GM19239 (cell line): ENCODE measurements at regions not wholly inside any gene's neighbourhood (a gene's known extent, or its start where the extent isn't known, plus 50 kb on each side); places are given as distances from the start of the nearest gene placed in this dataset.
A peak's percentile ranks its signal among the peaks of the same experiment; 100 is the strongest.

ENCODE experiments used
- DNase-seq: peaks from one replicate; pipeline ENCODE4 v3.0.0; 2011; ENCODE audit warnings: low spot score; ENCODE audit not compliant: insufficient read length
- FAIRE-seq: peaks from 2 replicates; lab custom pipeline; 2011; peaks lifted over from hg19 to GRCh38; lab: Jason Lieb, UNC

- no peak for DNase-seq
Measured at GRCh38 chr6:14860774-14861173, 385.1 kb upstream of the JARID2 start.

GRCh38 chr6:14861491-14861943 is 384.4 kb upstream of the JARID2 start:
- FAIRE-seq (no peak), DNase-seq (no peak)

More at GRCh38 chr6:14860774-14861173, 385.1 kb upstream of the JARID2 start:
- FAIRE-seq: no peak

GRCh38 chr6:14862845-14863244 is 383.0 kb upstream of the JARID2 start:
- no peak for FAIRE-seq
- no peak for DNase-seq

- DNase-seq (no peak), FAIRE-seq (no peak)
Measured at GRCh38 chr6:14863902-14864850, 381.7 kb upstream of the JARID2 start.

- no peak for FAIRE-seq
- DNase-seq: no peak
Measured at GRCh38 chr6:14865531-14866100, 380.3 kb upstream of the JARID2 start.

- DNase-seq (no peak), FAIRE-seq (no peak)
Measured at GRCh38 chr6:14867802-14868201, 378.1 kb upstream of the JARID2 start.

DNA sequence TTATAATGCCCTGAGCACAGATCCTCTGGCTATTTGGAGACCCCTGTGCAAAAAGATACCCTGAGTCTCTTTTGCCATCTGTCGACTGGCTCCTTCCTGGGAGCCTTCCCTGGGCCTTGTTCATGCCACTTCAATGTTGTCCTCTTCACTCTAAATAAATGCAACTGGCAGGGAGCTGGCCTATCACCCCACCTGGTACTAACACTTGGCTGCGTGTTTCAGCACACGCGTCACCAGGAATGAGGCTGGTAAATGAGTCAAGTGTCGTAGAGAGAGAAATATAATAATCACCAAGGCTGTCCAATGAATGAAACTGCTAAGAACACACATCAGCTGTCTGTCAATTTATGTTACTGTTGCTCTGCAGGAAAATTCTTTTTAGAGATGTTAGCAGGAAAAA is 374.6 kb upstream of the JARID2 start:
- no peak for DNase-seq
- FAIRE-seq: no peak

DNA sequence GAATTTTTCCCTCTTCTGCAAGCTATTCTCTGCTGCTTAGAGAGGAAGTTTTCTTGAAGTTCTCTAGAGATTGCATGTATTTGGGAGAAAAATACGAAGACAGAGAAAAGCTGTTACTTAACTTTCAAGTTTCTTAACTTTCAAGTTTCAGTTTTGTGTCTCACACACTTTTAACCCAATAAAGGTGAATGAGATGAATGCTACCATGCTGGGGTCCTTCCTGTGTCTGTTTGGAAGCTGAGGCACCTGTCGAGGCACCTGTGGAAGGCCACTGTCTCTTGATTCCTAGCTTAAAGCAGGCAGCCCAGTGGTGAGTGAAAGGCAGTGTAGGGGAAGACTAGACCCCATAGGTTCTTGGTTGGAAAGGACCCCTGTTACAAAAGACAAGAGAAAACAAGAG is 372.8 kb upstream of the JARID2 start:
- DNase-seq (no peak), FAIRE-seq (peak; percentile 91)

- FAIRE-seq (no peak), DNase-seq (no peak)
Measured at GRCh38 chr6:14873781-14874441, 372.0 kb upstream of the JARID2 start.

DNA sequence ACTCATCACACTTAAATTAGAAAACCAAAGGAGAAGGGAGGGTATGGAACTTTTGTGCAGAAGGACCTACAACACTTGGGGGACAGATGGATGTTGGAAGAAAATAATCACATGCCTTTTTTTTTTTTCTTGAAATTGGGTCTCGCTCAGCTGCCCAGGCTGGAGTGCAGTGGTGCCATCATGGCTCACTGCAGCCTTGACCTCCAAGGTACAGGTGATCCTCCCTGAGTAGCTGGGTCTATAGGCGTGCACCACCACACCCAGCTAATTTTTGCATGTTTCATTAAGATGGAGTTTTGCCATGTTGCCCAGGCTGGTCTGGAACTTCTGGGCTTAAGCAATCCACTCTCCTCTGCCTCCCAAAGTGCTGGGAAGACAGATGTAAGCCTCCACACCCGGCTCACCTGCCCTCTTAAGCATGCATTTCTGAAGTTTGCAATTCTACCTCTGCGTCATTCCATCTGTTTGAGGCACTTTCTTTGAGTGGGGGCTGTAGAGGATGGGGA is 370.8 kb upstream of the JARID2 start:
- DNase-seq (no peak), FAIRE-seq (no peak)

DNA sequence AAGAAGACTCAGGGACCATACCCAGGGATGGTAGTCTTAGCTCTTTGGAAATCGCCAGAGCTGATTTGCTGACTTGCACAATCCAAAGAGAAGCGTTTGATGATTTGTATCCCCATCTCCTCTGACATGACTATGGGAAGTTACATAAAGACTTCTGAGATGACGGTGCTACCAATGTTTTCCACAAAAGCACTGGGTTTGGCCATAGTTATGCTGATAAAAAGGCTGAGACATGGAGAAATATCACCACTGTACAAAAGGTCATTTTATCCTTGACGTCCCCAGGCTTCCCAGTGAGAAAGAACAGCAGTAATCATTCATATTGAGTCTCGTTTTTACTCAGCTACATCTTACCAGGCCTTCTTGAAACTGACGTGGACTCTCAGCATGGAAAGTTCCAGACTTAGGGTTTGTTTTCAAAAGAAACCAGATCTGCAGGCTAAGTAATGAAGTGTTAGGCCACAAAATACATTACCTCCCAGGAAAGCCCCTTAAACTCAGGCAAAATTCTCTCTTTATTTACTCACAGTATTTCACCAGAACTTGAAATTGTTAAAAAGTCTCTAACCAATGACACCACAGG is 370.3 kb upstream of the JARID2 start:
- FAIRE-seq: peak; percentile 90
- DNase-seq: no peak

DNA sequence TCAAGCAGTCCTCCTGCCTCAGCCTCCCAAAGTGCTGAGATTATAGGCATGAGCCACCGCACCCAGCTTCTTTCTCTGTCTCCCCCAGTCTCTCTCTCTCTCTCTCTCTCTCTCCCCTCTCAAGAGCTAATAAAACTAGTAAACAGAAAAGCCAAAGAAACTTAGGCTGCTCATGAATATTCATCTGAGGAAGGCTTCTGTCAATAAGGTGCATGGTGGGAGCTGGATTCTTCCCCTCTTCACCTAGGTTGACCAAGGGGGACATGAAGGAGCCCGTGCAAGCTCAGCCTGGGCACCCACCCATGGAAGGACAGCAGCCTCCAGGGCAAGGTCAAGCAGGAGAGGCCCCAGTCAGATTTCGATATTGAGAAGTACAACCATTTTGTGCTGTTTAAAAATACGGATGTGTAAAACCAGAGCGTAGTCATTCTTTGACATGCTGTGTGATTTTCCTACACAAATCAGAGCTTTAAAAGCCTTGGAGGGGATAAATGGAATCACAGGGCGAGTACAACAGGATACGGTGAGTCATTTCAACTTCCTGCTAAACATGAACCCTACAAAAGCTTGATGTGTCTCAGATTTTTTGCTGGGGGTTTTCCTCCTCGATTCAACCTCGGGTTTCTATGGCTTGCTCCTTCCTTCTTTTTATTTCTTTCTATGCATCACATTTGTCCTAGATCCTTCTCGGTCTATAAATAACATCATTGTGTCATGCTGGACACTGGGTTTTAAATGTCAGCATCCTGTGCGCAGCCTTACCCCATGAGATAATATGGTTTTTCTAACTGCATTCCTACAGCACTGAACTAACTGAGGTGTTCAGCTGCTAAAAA is 368.9 kb upstream of the JARID2 start:
- DNase-seq: peak; percentile 54
- FAIRE-seq: peak; percentile 93

DNA sequence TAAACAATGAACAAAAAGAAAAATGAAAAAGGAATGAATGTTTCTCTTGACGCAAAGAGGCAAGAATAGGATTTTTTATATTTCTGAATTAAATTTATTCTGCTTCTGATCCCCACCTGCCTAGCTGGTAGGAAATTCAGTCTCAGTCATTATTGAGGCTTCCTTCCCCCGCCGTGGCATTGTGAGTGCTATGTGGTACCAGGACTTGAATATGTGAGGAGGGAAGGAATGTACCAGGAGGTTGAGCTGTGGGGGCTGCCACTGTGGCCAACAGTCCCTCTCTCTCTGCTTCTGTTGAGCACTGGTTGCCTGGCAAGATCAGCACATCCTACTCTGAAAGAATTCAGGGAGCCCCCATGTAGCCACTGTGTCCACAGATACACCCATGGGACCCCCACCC is 368.1 kb upstream of the JARID2 start:
- no peak for DNase-seq
- FAIRE-seq: peak; percentile 31

DNA sequence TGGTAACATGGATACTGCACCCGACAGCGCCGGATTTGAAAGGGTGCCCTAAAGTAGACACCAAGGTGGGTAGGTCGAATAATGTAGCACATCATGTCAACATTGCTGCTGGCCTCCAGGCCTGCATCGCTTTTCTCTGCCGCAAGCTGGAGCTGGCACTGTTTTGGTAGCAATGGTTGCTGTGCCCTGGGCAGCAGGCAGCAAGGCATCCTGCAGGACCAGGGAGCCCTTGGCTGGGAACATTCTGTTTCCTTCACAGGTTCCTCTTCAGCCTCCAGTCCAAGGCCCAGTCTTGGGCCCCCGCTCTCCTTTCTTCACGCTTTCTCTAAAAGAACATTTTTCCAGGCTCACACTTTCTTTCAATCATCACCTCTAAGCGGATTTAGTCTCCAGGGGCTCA is 365.8 kb upstream of the JARID2 start:
- no peak for DNase-seq
- FAIRE-seq: no peak

GRCh38 chr6:14880677-14881076 is 365.2 kb upstream of the JARID2 start:
- FAIRE-seq (no peak), DNase-seq (no peak)

- FAIRE-seq (no peak), DNase-seq (no peak)
Measured at GRCh38 chr6:14881398-14881797, 364.5 kb upstream of the JARID2 start.

- FAIRE-seq (no peak), DNase-seq (no peak)
Measured at GRCh38 chr6:14882394-14883026, 363.4 kb upstream of the JARID2 start.

GRCh38 chr6:14883921-14884320 is 361.9 kb upstream of the JARID2 start:
- DNase-seq (no peak), FAIRE-seq (no peak)

DNA sequence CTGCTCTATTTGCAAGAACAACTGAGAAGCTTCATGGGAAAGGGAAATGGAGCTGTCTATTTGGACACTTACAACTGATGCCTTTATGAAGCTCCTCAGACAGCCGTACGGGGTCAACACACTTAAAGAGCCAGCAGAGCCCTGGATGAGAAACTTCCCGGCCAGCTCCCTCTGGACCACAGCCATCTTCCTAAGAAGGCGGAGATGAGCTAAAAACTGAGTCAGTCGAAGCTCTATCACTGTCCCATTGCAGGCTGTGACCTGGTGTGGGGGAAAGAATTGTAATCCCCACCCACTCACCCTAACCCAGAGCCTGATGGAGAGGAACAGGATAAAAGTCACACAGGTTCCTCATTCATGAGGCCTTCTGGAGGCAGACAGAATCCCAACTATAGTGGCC is 360.4 kb upstream of the JARID2 start:
- no peak for DNase-seq
- no peak for FAIRE-seq
